ENCODE measurements at regions not wholly inside any gene's neighbourhood (a gene's known extent, or its start where the extent isn't known, plus 50 kb on each side); places are given as distances from the start of the nearest gene placed in this dataset.

DNA sequence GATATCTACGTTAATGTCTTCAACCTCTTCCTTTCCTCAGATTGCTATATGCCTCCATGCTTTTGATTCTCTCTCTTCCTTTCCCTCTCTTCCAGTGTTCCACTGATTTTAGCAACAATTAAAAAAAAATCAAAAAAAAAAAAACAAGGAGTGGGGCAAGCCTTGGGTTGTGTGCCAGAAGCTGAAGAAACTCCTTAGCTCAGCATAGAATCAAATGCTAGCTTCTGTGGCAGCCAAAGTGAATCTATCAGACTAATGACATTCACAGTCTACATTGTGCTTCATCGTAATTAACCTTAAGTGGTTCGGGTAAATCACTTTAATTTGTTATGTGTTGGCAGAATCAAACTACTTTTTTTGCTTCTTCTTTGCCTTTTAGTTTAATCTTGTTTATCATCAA is 237.3 kb downstream of the TMEM167A start:
- no peak for DNase-seq

DNA sequence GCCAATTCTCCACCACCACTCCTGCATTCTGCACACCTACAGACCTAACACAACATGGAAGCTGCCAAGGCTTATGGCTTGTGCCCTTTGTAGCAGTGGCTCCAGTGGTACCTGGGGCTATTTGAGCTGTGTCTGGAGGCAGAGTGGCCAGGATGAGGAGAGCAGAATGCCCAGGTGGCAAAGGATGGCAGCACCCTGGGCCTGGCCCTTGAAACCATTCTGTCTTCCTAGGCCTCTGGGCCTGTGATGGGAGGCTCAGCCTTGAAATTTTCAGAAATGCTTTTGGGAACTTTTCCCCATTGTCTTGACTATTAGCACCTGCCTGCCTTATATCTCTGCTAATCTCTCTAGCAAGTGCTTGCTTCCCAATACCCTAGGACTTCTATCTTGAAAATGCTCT is 241.7 kb downstream of the TMEM167A start:
- no peak for DNase-seq

DNA sequence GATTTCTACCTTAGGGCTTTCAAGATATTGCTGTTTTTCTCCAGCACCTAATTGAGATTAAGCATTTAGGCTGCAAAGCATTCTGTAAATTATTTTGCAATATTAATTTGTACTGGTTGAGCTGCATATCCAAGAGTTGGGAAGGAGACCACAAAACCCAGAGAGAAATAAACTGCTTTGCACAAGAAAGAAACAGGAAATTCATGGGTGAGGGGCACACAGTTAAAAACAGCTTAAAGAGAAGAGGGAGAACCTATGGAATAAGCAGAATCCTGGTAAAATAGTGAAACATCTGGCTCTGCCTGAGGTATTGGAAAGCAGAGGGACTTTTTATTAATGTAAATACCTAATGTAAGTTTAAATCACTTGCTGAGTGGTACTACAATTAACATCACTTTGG is 243.0 kb downstream of the TMEM167A start:
- DNase-seq: no peak

GRCh38 chr5:82833277-82833676 is 243.9 kb downstream of the TMEM167A start:
- no peak for DNase-seq

GRCh38 chr5:82832445-82832844 is 244.7 kb downstream of the TMEM167A start:
- no peak for DNase-seq

GRCh38 chr5:82828211-82828610 is 249.0 kb downstream of the TMEM167A start:
- DNase-seq: no peak

DNA sequence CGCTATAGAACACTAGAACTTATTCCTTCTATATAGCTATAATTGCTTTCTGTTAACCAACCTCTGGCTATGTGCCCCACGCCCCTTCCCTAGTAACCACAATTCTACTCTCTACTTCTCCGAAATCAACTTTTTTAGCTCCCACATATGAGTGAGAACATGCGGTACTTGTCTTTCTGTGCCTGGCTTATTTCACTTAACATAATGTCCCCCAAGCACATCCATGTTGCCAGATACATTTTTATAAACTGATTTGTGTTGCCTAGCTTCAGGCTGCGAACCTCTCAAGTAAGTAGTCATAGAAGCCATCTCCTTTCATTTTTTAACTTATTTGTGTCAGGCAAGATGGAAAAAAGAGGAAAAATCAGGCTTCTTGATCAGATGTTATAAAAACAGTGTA is 249.5 kb downstream of the TMEM167A start:
- DNase-seq: no peak

GRCh38 chr5:82822634-82822927 is 254.6 kb downstream of the TMEM167A start:
- no peak for DNase-seq

GRCh38 chr5:82821846-82822633 is 255.2 kb downstream of the TMEM167A start:
- no peak for DNase-seq

DNA sequence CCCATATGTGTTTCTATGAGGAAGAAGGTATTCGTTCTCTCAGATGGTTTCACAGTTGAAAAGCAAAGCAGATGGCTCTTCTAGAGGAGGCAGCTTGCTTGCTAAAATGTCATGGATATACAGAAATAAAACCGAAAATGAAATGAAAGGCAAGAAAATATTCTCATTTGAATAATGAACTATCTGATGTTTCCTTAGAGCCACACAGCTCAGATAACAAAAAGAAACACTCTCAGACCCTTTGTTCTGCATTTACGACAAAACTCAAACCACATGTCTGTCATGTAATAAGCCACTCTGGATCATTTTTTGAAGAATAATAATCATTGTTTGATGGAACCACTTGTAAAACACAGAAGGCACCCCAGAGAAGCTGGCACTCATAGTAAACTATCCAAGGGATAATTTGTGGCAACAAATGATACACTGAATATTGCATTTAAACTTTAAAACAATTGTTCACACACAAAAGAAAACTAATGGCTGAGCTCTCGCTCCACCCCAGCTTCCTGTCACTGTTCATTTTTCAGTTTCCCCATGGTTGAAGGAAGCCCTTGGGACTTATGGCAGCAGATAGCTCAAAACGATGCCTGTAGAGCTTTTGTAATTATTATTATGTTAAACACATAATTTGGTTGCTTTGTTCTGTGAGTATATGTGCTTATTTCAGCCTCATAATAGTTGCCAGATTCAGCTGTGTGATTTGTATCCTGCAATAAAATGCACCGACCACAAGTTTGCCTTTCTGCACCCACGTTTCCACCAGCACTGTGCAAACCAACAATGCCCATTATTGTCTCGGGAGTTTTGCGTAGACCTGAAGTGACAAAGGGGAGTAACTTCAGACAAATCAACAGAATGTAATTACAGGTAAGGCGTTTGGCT is 256.0 kb downstream of the TMEM167A start:
- DNase-seq: no peak

- no peak for DNase-seq
Measured at GRCh38 chr5:82820188-82820587, 257.0 kb downstream of the TMEM167A start.

DNA sequence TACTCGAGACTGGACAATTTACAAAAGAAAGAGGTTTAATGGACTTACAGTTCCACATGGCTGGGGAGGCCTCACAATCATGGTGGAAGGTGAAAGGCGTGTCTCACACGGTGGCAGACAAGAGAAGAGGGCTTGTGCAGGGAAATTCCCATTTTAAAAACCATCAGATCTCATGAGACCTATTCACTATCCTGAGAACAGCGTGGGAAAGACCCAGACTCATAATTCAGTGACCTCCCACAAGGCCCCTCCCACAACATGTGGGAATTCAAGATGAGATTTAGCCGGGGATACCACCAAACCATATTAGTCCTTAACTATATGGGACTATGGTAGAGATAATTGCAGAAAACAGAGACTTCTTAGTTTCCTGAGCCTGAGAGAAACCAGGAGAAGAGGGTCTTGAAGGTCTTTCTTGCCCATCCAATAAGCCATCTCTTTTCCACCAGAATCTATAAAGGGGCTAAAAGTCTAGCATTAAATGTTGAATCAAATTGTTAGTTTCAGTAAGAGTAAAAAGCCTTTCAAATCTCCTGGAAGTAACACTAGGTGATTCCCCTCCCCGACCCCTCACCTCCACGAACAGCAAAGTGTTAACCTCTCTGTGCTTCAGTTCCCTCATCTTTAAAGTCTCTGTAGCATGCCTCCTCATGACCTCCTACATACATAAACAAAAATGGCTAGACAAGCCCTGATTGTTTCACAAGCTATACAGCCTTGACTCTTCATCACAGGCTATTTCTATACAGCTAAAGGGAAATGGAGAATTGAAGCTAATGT is 259.1 kb downstream of the TMEM167A start:
- no peak for DNase-seq

DNA sequence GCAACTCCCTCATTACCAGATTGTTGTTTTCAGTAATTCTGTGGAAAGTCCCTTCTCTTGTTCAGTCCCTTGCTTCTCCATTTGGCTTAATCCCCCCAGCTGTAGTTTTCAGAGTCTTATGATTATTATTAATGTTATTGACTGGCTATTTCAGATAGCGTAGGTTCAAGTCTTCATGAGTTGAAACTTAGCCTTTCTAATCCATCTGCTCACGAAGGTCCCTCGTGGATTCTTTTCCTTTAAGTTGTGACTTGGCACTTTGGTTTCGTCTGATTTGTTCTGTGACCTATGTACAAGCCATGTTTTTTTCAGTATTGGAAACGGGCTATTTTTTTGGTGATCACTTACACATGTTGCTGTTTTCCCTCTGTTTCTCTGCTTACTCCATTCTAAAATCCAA is 260.3 kb downstream of the TMEM167A start:
- no peak for DNase-seq

DNA sequence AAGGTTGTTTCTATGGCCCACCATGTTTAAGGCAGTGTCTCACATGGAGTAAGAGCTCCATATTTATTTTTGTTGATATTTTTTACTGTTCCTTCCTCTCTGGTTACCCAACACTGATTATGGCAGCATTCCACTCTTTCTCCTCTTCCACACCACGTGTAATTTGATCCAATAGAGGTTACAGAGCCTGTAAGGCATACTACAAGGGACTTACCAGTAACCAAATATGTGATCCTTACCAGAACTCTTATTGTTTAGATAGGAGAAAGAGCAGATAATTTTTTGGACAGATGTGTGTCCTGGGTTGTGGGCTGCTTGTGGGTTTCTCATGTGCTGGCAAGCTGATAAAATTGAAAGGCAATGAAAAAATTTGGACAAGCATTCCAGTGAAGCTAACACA is 261.3 kb downstream of the TMEM167A start:
- DNase-seq: no peak

- DNase-seq: peak; percentile 32
Measured at GRCh38 chr5:82813861-82814260, 263.3 kb downstream of the TMEM167A start.

GRCh38 chr5:82812575-82812974 is 264.6 kb downstream of the TMEM167A start:
- DNase-seq: no peak

GRCh38 chr5:82811490-82811889 is 265.7 kb downstream of the TMEM167A start:
- no peak for DNase-seq

GRCh38 chr5:82809420-82810143 is 267.6 kb downstream of the TMEM167A start:
- DNase-seq: no peak

- no peak for DNase-seq
Measured at GRCh38 chr5:82808960-82809359, 268.2 kb downstream of the TMEM167A start.

DNA sequence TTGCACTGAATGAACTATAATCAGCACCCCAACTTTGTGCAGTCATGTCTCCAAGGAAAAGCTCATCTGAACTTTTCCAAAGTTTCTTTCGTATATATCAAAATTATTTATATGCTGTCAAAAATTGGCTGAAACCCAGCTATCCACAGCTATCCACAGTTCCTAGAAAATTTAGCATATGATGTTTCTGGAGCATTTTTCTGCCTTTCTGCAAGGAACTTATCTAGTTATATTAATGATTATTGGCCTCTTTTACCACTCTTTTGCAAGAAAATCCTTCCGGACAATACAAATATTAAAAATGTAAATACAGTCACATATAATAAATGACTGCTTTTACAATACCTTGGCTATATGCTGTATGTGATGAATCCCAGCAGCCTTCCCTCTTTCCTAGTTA is 270.2 kb downstream of the TMEM167A start:
- DNase-seq: no peak

DNA sequence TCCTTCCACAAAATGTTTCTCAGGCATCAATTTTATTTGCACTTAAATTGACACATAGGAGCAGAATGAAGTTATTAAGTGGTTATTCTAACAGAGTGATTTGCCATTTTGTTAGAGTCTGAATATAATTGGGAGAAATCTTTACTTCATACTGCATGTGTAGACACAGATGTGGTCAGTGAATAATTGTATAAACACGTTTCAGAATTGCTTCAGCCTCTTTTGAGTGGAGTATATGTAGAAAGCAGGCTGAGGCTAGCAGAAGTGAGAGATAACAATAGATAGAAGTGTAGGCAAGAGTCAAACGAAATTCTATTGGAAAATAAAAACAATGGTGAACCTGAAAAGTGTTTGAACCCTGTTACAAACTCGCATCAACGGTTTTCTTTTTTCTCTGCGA is 270.7 kb downstream of the TMEM167A start:
- no peak for DNase-seq

GRCh38 chr5:82804155-82804690 is 273.0 kb downstream of the TMEM167A start:
- DNase-seq: no peak

- no peak for DNase-seq
Measured at GRCh38 chr5:82802954-82803353, 274.2 kb downstream of the TMEM167A start.
